Mesenchymal stem cell (in vitro differentiated cells and primary cell): ENCODE measurements at regions not wholly inside any gene's neighbourhood (a gene's known extent, or its start where the extent isn't known, plus 50 kb on each side); places are given as distances from the start of the nearest gene placed in this dataset.

ENCODE experiments used
- DNase-seq: peaks from one replicate; pipeline ENCODE4 v3.0.0-alpha.2; 2013
- H2AFZ ChIP-seq: one replicate; pipeline ENCODE4 v1.6.1; 2013; ENCODE audit warnings: low read depth, mild to moderate bottlenecking, control low read depth, inconsistent platforms, low read length, moderate library complexity
- H2AK5ac ChIP-seq: 2 replicates; pipeline ENCODE4 v1.6.1; 2013; ENCODE audit warnings: low read length, moderate library complexity, mild to moderate bottlenecking, inconsistent platforms; ENCODE audit not compliant: severe bottlenecking
- H2BK120ac ChIP-seq: one replicate; pipeline ENCODE4 v1.6.1; 2013; ENCODE audit warnings: low read depth, mild to moderate bottlenecking, inconsistent platforms, low read length, moderate library complexity
- H2BK12ac ChIP-seq, 2 experiments: one replicate each; pipeline ENCODE4 v1.6.1; 2013; ENCODE audit warnings: inconsistent platforms in 2 of 2, low read length in 2 of 2, mild to moderate bottlenecking in 2 of 2, moderate library complexity in 2 of 2, control low read depth in 1 of 2
- H2BK15ac ChIP-seq: one replicate; pipeline ENCODE4 v1.6.1; 2013; ENCODE audit warnings: mild to moderate bottlenecking, low read depth, inconsistent platforms; ENCODE audit not compliant: poor library complexity, severe bottlenecking
- H2BK5ac ChIP-seq: 2 replicates; pipeline ENCODE4 v1.6.1; 2013; ENCODE audit warnings: low read depth, mild to moderate bottlenecking, low read length, control low read depth, inconsistent platforms; ENCODE audit not compliant: poor library complexity, severe bottlenecking
- H3K14ac ChIP-seq, 2 experiments: one replicate each; pipeline ENCODE4 v1.6.1; 2013; ENCODE audit warnings: inconsistent platforms in 2 of 2, low read length in 2 of 2, control low read depth in 1 of 2, mild to moderate bottlenecking in 1 of 2, moderate library complexity in 1 of 2
- H3K18ac ChIP-seq, 2 experiments: one replicate each; pipeline ENCODE4 v1.6.1; 2013; ENCODE audit warnings: inconsistent platforms in 2 of 2, low read length in 2 of 2, control low read depth in 1 of 2, low read depth in 1 of 2, mild to moderate bottlenecking in 1 of 2
- H3K23ac ChIP-seq, 2 experiments: one replicate each; pipeline ENCODE4 v1.6.1; 2013; ENCODE audit warnings: inconsistent platforms in 2 of 2, low read length in 2 of 2, mild to moderate bottlenecking in 2 of 2, moderate library complexity in 2 of 2, control low read depth in 1 of 2
- H3K27ac ChIP-seq: 2 replicates; pipeline ENCODE4 v1.5.1; 2013; ENCODE audit warnings: mild to moderate bottlenecking, moderate library complexity, low read length, control low read depth, inconsistent platforms; ENCODE audit not compliant: poor library complexity, severe bottlenecking
- H3K27me3 ChIP-seq, 2 experiments: 2 replicates each; pipeline versions ENCODE4 v1.6.1 to v1.7.0; 2013; ENCODE audit warnings: low read length in 2 of 2, mild to moderate bottlenecking in 2 of 2, moderate library complexity in 2 of 2, control low read depth in 1 of 2, inconsistent platforms in 1 of 2; ENCODE audit not compliant: control insufficient read depth in 1 of 2, insufficient read depth in 1 of 2
- H3K36me3 ChIP-seq, 2 experiments: 2 replicates each; pipeline versions ENCODE4 v1.6.1 to v1.7.0; 2013; ENCODE audit warnings: low read length in 2 of 2, control low read depth in 1 of 2, inconsistent platforms in 1 of 2, low read depth in 1 of 2, mild to moderate bottlenecking in 1 of 2; ENCODE audit not compliant: insufficient read depth in 2 of 2, control insufficient read depth in 1 of 2
- H3K4ac ChIP-seq, 2 experiments: one replicate each; pipeline ENCODE4 v1.6.1; 2013; ENCODE audit warnings: inconsistent platforms in 2 of 2, low read length in 2 of 2, mild to moderate bottlenecking in 2 of 2, moderate library complexity in 2 of 2, control low read depth in 1 of 2, low read depth in 1 of 2
- H3K4me1 ChIP-seq: 2 replicates; pipeline ENCODE4 v1.6.1; 2013; ENCODE audit warnings: low read depth, low read length, control low read depth; ENCODE audit not compliant: control insufficient read depth, insufficient read depth
- H3K4me2 ChIP-seq: 2 replicates; pipeline ENCODE4 v1.6.1; 2013; ENCODE audit warnings: low read length, mild to moderate bottlenecking, inconsistent platforms; ENCODE audit not compliant: poor library complexity, severe bottlenecking
- H3K4me3 ChIP-seq, 2 experiments: 2 replicates each; pipeline versions ENCODE4 v1.5.1 to v1.7.0; 2013; ENCODE audit warnings: low read length in 2 of 2, mild to moderate bottlenecking in 2 of 2, control low read depth in 1 of 2, low read depth in 1 of 2; ENCODE audit not compliant: insufficient read depth in 1 of 2
- H3K79me1 ChIP-seq: replicated peaks from 2 replicates; pipeline ENCODE4 v1.6.1; 2013; ENCODE audit warnings: mild to moderate bottlenecking, control low read depth, low read length, inconsistent platforms; ENCODE audit not compliant: poor library complexity, severe bottlenecking
- H3K9ac ChIP-seq: 2 replicates; pipeline ENCODE4 v1.7.0; 2013; ENCODE audit warnings: mild to moderate bottlenecking, low read length, moderate library complexity
- H3K9me3 ChIP-seq: 2 replicates; pipeline ENCODE4 v1.7.0; 2013; ENCODE audit warnings: mild to moderate bottlenecking, low read length; ENCODE audit not compliant: control insufficient read depth
- H4K8ac ChIP-seq: one replicate; pipeline ENCODE4 v1.6.1; 2013; ENCODE audit warnings: inconsistent platforms, mild to moderate bottlenecking, low read length, moderate library complexity
- H4K91ac ChIP-seq: one replicate; pipeline ENCODE4 v1.6.1; 2013; ENCODE audit warnings: mild to moderate bottlenecking, low read length, inconsistent platforms
- WGBS: methylation state at CpG from one replicate; pipeline ENCODE4 v1.1.7; 2013; ENCODE audit warnings: mixed read lengths; 5-methylcytosine and 5-hydroxymethylcytosine counted together

DNA sequence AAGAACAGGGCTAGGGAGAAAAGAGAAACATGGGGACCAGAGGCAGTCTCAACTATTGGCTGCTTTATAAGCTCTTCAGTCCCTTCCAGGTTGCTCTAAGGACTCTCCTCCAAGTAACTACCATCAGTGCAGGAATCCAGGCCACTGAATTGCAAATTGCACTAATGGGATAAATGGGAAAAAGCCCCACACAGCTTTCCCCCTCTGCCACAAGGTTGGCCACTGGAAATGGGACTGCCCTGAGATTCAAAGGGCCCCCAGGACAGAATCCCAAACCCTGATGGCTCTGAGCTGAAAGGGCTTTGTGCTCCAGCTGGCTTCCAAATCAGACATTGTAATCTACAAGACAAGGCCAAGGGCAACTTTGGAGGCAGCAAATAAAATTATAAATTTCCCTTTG, 633.2 kb downstream of the ACTR3B start:
- H2BK12ac ChIP-seq = no peak overlapping the region
- H3K9me3 ChIP-seq = peaks cover 21% of the 10 kb centered on the region
- H3K14ac ChIP-seq = no peak overlapping the region
- no peak overlapping the region for H3K9ac ChIP-seq
- no peak overlapping the region for H4K8ac ChIP-seq
- H2BK15ac ChIP-seq = no peak overlapping the region
- no peaks in the 10 kb centered on the region for H3K36me3 ChIP-seq
- no peak overlapping the region for H3K18ac ChIP-seq
- no peak overlapping the region for H3K4ac ChIP-seq
- no peaks in the 10 kb centered on the region for H3K79me1 ChIP-seq
- DNase-seq = no peak
- H3K4me1 ChIP-seq = no peaks in the 10 kb centered on the region
- H4K91ac ChIP-seq = no peak overlapping the region
- H2BK5ac ChIP-seq = no peak overlapping the region
- no peak overlapping the region for H3K23ac ChIP-seq
- H3K27ac ChIP-seq = no peak overlapping the region
- H2BK120ac ChIP-seq = no peak overlapping the region
- no peaks in the 10 kb centered on the region for H3K27me3 ChIP-seq
- H2AK5ac ChIP-seq = no peak overlapping the region
- no peak overlapping the region for H3K4me2 ChIP-seq
- no peak overlapping the region for H3K4me3 ChIP-seq
- no peak overlapping the region for H2AFZ ChIP-seq

- no peak for DNase-seq
- no peaks in the 10 kb centered on the region for H3K79me1 ChIP-seq
- H2AK5ac ChIP-seq = no peak overlapping the region
- no peak overlapping the region for H2BK120ac ChIP-seq
- peaks cover 23% of the 10 kb centered on the region for H3K9me3 ChIP-seq
- H2BK12ac ChIP-seq = no peak overlapping the region
- no peaks in the 10 kb centered on the region for H3K4me1 ChIP-seq
- no peak overlapping the region for H2BK5ac ChIP-seq
- no peaks in the 10 kb centered on the region for H3K36me3 ChIP-seq
- H3K18ac ChIP-seq = no peak overlapping the region
- no peak overlapping the region for H3K23ac ChIP-seq
- no peak overlapping the region for H4K8ac ChIP-seq
- no peak overlapping the region for H4K91ac ChIP-seq
- no peak overlapping the region for H3K4ac ChIP-seq
- 71% methylated on average over 2 of the region's 3 CpGs for WGBS
- no peaks in the 10 kb centered on the region for H3K27me3 ChIP-seq
- no peak overlapping the region for H2BK15ac ChIP-seq
- H3K27ac ChIP-seq = no peak overlapping the region
- no peak overlapping the region for H2AFZ ChIP-seq
- no peak overlapping the region for H3K9ac ChIP-seq
- H3K4me3 ChIP-seq = no peak overlapping the region
- no peak overlapping the region for H3K4me2 ChIP-seq
- no peak overlapping the region for H3K14ac ChIP-seq
These were observed 634.1 kb downstream of the ACTR3B start for GRCh38 chr7:153393666-153394065.

- no peak overlapping the region for H3K4ac ChIP-seq
- no peak overlapping the region for H3K4me2 ChIP-seq
- H3K9ac ChIP-seq = no peak overlapping the region
- H3K14ac ChIP-seq = no peak overlapping the region
- DNase-seq = no peak
- no peak overlapping the region for H3K27ac ChIP-seq
- H2BK15ac ChIP-seq = no peak overlapping the region
- H3K4me1 ChIP-seq = no peaks in the 10 kb centered on the region
- no peak overlapping the region for H3K4me3 ChIP-seq
- no peak overlapping the region for H2BK12ac ChIP-seq
- no peaks in the 10 kb centered on the region for H3K27me3 ChIP-seq
- H3K23ac ChIP-seq = no peak overlapping the region
- no peak overlapping the region for H4K8ac ChIP-seq
- no peak overlapping the region for H2AK5ac ChIP-seq
- no peak overlapping the region for H3K18ac ChIP-seq
- H4K91ac ChIP-seq = no peak overlapping the region
- WGBS = 64% methylated on average over 2 of the region's 2 CpGs
- H2BK120ac ChIP-seq = no peak overlapping the region
- H2AFZ ChIP-seq = no peak overlapping the region
- H3K9me3 ChIP-seq = peaks cover 18% of the 10 kb centered on the region
- H2BK5ac ChIP-seq = no peak overlapping the region
- H3K79me1 ChIP-seq = no peaks in the 10 kb centered on the region
- no peaks in the 10 kb centered on the region for H3K36me3 ChIP-seq
These were observed 636.9 kb downstream of the ACTR3B start for GRCh38 chr7:153396475-153396874.

DNA sequence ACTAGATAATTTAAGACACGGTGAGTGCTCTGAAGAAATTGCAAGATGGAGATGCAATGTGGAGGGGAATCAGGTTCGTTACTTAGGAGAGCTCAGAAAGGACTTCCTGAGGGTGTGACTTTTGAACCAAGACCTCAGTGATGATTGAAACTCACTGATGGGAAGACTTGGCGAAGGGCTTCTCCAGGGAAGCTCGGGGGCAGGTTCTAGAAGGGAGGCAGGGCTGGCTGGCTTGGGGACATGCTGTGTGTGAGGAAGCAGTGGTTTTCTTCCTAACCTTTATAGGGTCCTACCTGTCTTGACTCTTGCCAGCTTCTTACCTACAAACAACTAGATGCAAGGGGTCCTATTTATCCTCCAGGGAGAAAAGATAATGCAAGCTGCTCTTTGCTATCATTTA, 637.9 kb downstream of the ACTR3B start:
- H3K9me3 ChIP-seq = peaks cover 18% of the 10 kb centered on the region
- no peak overlapping the region for H2AK5ac ChIP-seq
- H2AFZ ChIP-seq = no peak overlapping the region
- H3K4me1 ChIP-seq = no peaks in the 10 kb centered on the region
- H2BK5ac ChIP-seq = no peak overlapping the region
- H3K36me3 ChIP-seq = no peaks in the 10 kb centered on the region
- H3K18ac ChIP-seq = no peak overlapping the region
- H2BK15ac ChIP-seq = no peak overlapping the region
- H3K27me3 ChIP-seq = no peaks in the 10 kb centered on the region
- DNase-seq = no peak
- WGBS = 52% methylated on average over 3 of the region's 4 CpGs
- no peak overlapping the region for H3K4me3 ChIP-seq
- H4K91ac ChIP-seq = no peak overlapping the region
- H3K79me1 ChIP-seq = no peaks in the 10 kb centered on the region
- H3K23ac ChIP-seq = no peak overlapping the region
- no peak overlapping the region for H2BK12ac ChIP-seq
- H2BK120ac ChIP-seq = no peak overlapping the region
- no peak overlapping the region for H3K14ac ChIP-seq
- no peak overlapping the region for H3K4me2 ChIP-seq
- no peak overlapping the region for H3K27ac ChIP-seq
- H3K4ac ChIP-seq = no peak overlapping the region
- H3K9ac ChIP-seq = no peak overlapping the region
- no peak overlapping the region for H4K8ac ChIP-seq
